Colonic mucosa (tissue), 4 donors: ENCODE measurements at regions not wholly inside any gene's neighbourhood (a gene's known extent, or its start where the extent isn't known, plus 50 kb on each side); places are given as distances from the start of the nearest gene placed in this dataset.

Source experiments
- DNase-seq: peaks from one replicate; pipeline ENCODE4 v3.0.0-alpha.2; 2020
- H3K27ac ChIP-seq: fragments of 200-600 bp; one replicate; pipeline ENCODE4 v1.8.0; 2021
- H3K27me3 ChIP-seq: fragments of 200-600 bp; one replicate; pipeline ENCODE4 v1.8.0; 2021
- H3K36me3 ChIP-seq: fragments of 200-600 bp; one replicate; pipeline ENCODE4 v1.8.0; 2021
- H3K4me1 ChIP-seq: fragments of 200-600 bp; one replicate; pipeline ENCODE4 v1.8.0; 2021; ENCODE audit warnings: mild to moderate bottlenecking
- H3K4me3 ChIP-seq: fragments of 200-600 bp; one replicate; pipeline ENCODE4 v1.8.0; 2021
- H3K9ac ChIP-seq, 2 donors: one replicate each; pipeline ENCODE4 v1.7.0; 2013; ENCODE audit warnings: control low read depth in 2 of 2, low read depth in 2 of 2, low read length in 2 of 2
- H3K9me3 ChIP-seq: fragments of 200-600 bp; one replicate; pipeline ENCODE4 v1.8.0; 2021
- CTCF ChIP-seq: fragments of 200-600 bp; IDR thresholded peaks from one replicate; pipeline ENCODE4 v1.8.0; 2022; ENCODE audit warnings: antibody characterized with exemption, mild to moderate bottlenecking
- intact Hi-C: fragments of 100-400 bp; cut with DNase I; formaldehyde crosslinking; loops from one replicate; pipeline ENCODE4 v1.14.1; 2022
- donor health status: healthy.
- donor health status: DM: no; HTN: no; CAD: no.
- donor health status: DM: no; HTN: no; CAD: no.

GRCh38 chr3:5309602-5310001 is 122.1 kb downstream of the EDEM1 start:
- H3K27me3 ChIP-seq = no peaks in the 10 kb centered on the region
- H3K27ac ChIP-seq = no peak overlapping the region
- DNase-seq = no peak
- no peaks in the 10 kb centered on the region for H3K4me1 ChIP-seq
- H3K9me3 ChIP-seq = no peaks in the 10 kb centered on the region
- H3K9ac ChIP-seq = no peak overlapping the region
- H3K4me3 ChIP-seq = no peak overlapping the region
- no peaks in the 10 kb centered on the region for H3K36me3 ChIP-seq
- TF ChIP-seq CTCF = no peak
- intact Hi-C loops = loop anchor here (10.0 kb wide), 2 partner anchors 85 to 255 kb away; no protein-coding TSS in a partner anchor

- no peaks in the 10 kb centered on the region for H3K9me3 ChIP-seq
- no peak overlapping the region for H3K27ac ChIP-seq
- intact Hi-C loops = no loop called here
- no peaks in the 10 kb centered on the region for H3K4me1 ChIP-seq
- no peak overlapping the region for H3K9ac ChIP-seq
- H3K4me3 ChIP-seq = no peak overlapping the region
- no peak for DNase-seq
- TF ChIP-seq CTCF = no peak
- H3K27me3 ChIP-seq = no peaks in the 10 kb centered on the region
- H3K36me3 ChIP-seq = no peaks in the 10 kb centered on the region
Measured at GRCh38 chr3:5310509-5310908, 123.0 kb downstream of the EDEM1 start.

GRCh38 chr3:5312290-5312689 is 124.8 kb downstream of the EDEM1 start:
- intact Hi-C loops = no loop called here
- no peak for DNase-seq
- H3K9me3 ChIP-seq = no peaks in the 10 kb centered on the region
- no peak overlapping the region for H3K4me3 ChIP-seq
- H3K9ac ChIP-seq = no peak overlapping the region
- no peaks in the 10 kb centered on the region for H3K4me1 ChIP-seq
- H3K27ac ChIP-seq = no peak overlapping the region
- no peaks in the 10 kb centered on the region for H3K27me3 ChIP-seq
- H3K36me3 ChIP-seq = no peaks in the 10 kb centered on the region
- TF ChIP-seq CTCF = no peak

- intact Hi-C loops = no loop called here
Measured at GRCh38 chr3:5314897-5315296, 127.4 kb downstream of the EDEM1 start.

GRCh38 chr3:5317557-5317956 is 130.1 kb downstream of the EDEM1 start:
- H3K27me3 ChIP-seq = no peaks in the 10 kb centered on the region
- H3K36me3 ChIP-seq = no peaks in the 10 kb centered on the region
- intact Hi-C loops = no loop called here
- no peaks in the 10 kb centered on the region for H3K4me1 ChIP-seq
- H3K9me3 ChIP-seq = no peaks in the 10 kb centered on the region
- H3K9ac ChIP-seq = no peak overlapping the region
- H3K27ac ChIP-seq = no peak overlapping the region
- no peak overlapping the region for H3K4me3 ChIP-seq
- no peak for TF ChIP-seq CTCF
- no peak for DNase-seq

More at GRCh38 chr3:5314897-5315296, 127.4 kb downstream of the EDEM1 start:
- Histone ChIP-seq H3K4me3 (no peak overlapping the region), H3K36me3 (no peaks in the 10 kb centered on the region), H3K27me3 (no peaks in the 10 kb centered on the region), H3K9me3 (no peaks in the 10 kb centered on the region), H3K27ac (no peak overlapping the region), H3K4me1 (no peaks in the 10 kb centered on the region), H3K9ac (no peak overlapping the region)
- TF ChIP-seq CTCF = no peak
- DNase-seq = no peak

GRCh38 chr3:5319454-5319853 is 131.9 kb downstream of the EDEM1 start:
- Histone ChIP-seq H3K27me3 (no peaks in the 10 kb centered on the region), H3K9ac (no peak overlapping the region), H3K27ac (no peak overlapping the region), H3K4me3 (no peak overlapping the region), H3K4me1 (no peaks in the 10 kb centered on the region), H3K36me3 (no peaks in the 10 kb centered on the region), H3K9me3 (no peaks in the 10 kb centered on the region)
- no peak for TF ChIP-seq CTCF
- intact Hi-C loops = no loop called here
- DNase-seq = no peak
